KOPT-K1 (cell line): ENCODE measurements at regions not wholly inside any gene's neighbourhood (a gene's known extent, or its start where the extent isn't known, plus 50 kb on each side); places are given as distances from the start of the nearest gene placed in this dataset.
"Not testable (repeated sequence)": the region's sequence is repeated elsewhere in the genome, so short reads cannot be mapped to it uniquely, and the experiment has no call there.

ENCODE experiments used
- H3K27ac ChIP-seq: fragments of 200-600 bp; sonication (generic); 2 replicates; pipeline ENCODE4 v1.5.1; 2016; ENCODE audit warnings: antibody characterized with exemption, mild to moderate bottlenecking, low read depth, low read length; ENCODE audit not compliant: poor library complexity, severe bottlenecking
- H3K36me3 ChIP-seq: fragments of 200-600 bp; sonication (generic); 2 replicates; pipeline ENCODE4 v1.5.1; 2017; ENCODE audit warnings: antibody characterized with exemption, mild to moderate bottlenecking, low read length, moderate library complexity; ENCODE audit not compliant: insufficient read depth
- H3K9me3 ChIP-seq: fragments of 200-600 bp; sonication (generic); 2 replicates; pipeline ENCODE4 v1.5.1; 2017; ENCODE audit warnings: antibody characterized with exemption, low read length, mild to moderate bottlenecking; ENCODE audit not compliant: insufficient read depth, poor library complexity, severe bottlenecking

GRCh38 chr6:137799950-137800568 lies 67.0 kb upstream of the TNFAIP3 start:
- Histone ChIP-seq H3K9me3 (no peaks in the 10 kb centered on the region), H3K36me3 (no peaks in the 10 kb centered on the region), H3K27ac (peak overlapping the region; percentile 58)

- Histone ChIP-seq H3K27ac (peak overlapping the region; percentile 21), H3K36me3 (no peaks in the 10 kb centered on the region), H3K9me3 (no peaks in the 10 kb centered on the region)
Measured at GRCh38 chr6:137800762-137801161, 66.3 kb upstream of the TNFAIP3 start.

GRCh38 chr6:137801352-137802114 lies 65.5 kb upstream of the TNFAIP3 start:
- Histone ChIP-seq H3K9me3 (no peaks in the 10 kb centered on the region), H3K36me3 (no peaks in the 10 kb centered on the region), H3K27ac (no peak overlapping the region)

- no peak overlapping the region for H3K27ac ChIP-seq
- no peaks in the 10 kb centered on the region for H3K36me3 ChIP-seq
- no peaks in the 10 kb centered on the region for H3K9me3 ChIP-seq
Measured at GRCh38 chr6:137802408-137803182, 64.5 kb upstream of the TNFAIP3 start.

- H3K9me3 ChIP-seq, result no peaks in the 10 kb centered on the region
- H3K27ac ChIP-seq, result no peak overlapping the region
- H3K36me3 ChIP-seq, result no peaks in the 10 kb centered on the region
Measured at GRCh38 chr6:137804637-137805036, 62.4 kb upstream of the TNFAIP3 start.

- no peak overlapping the region for H3K27ac ChIP-seq
- H3K9me3 ChIP-seq, result no peaks in the 10 kb centered on the region
- H3K36me3 ChIP-seq, result no peaks in the 10 kb centered on the region
Measured at GRCh38 chr6:137805622-137806021, 61.4 kb upstream of the TNFAIP3 start.

- no peak overlapping the region for H3K27ac ChIP-seq
- H3K36me3 ChIP-seq, result no peaks in the 10 kb centered on the region
- no peaks in the 10 kb centered on the region for H3K9me3 ChIP-seq
Measured at GRCh38 chr6:137806914-137807682, 60.0 kb upstream of the TNFAIP3 start.

- Histone ChIP-seq H3K36me3 (no peaks in the 10 kb centered on the region), H3K27ac (no peak overlapping the region), H3K9me3 (no peaks in the 10 kb centered on the region)
Measured at GRCh38 chr6:137808191-137808590, 58.9 kb upstream of the TNFAIP3 start.

- Histone ChIP-seq H3K27ac (no peak overlapping the region), H3K9me3 (no peaks in the 10 kb centered on the region), H3K36me3 (no peaks in the 10 kb centered on the region)
Measured at GRCh38 chr6:137808836-137809315, 58.2 kb upstream of the TNFAIP3 start.

GRCh38 chr6:137809895-137810553 lies 57.0 kb upstream of the TNFAIP3 start:
- H3K36me3 ChIP-seq, H3K27ac ChIP-seq, H3K9me3 ChIP-seq: not testable (repeated sequence)

- Histone ChIP-seq H3K27ac (no peak overlapping the region), H3K9me3 (no peaks in the 10 kb centered on the region), H3K36me3 (no peaks in the 10 kb centered on the region)
Measured at GRCh38 chr6:137810554-137811120, 56.4 kb upstream of the TNFAIP3 start.

GRCh38 chr6:137811121-137811915 lies 55.7 kb upstream of the TNFAIP3 start:
- Histone ChIP-seq H3K27ac (no peak overlapping the region), H3K36me3 (no peaks in the 10 kb centered on the region), H3K9me3 (no peaks in the 10 kb centered on the region)

GRCh38 chr6:137811916-137812553 lies 55.0 kb upstream of the TNFAIP3 start:
- no peaks in the 10 kb centered on the region for H3K9me3 ChIP-seq
- no peaks in the 10 kb centered on the region for H3K36me3 ChIP-seq
- no peak overlapping the region for H3K27ac ChIP-seq
